GM18873 (cell line): ENCODE measurements at regions not wholly inside any gene's neighbourhood (a gene's known extent, or its start where the extent isn't known, plus 50 kb on each side); places are given as distances from the start of the nearest gene placed in this dataset.

Source experiments
- ATAC-seq: cut with Tn5 transposase; IDR thresholded peaks from one replicate; pipeline ENCODE4 v1.9.1; 2021; ENCODE audit warnings: mild to moderate bottlenecking, moderate library complexity, moderate number of reproducible peaks; ENCODE audit not compliant: unreplicated experiment, low FRiP score

- no peak for ATAC-seq
Observed at GRCh38 chr18:11246495-11247300, 97.3 kb upstream of the PIEZO2 start.

- no peak for ATAC-seq
Observed at GRCh38 chr18:11245879-11246278, 96.5 kb upstream of the PIEZO2 start.

GRCh38 chr18:11237484-11237883 is 88.1 kb upstream of the PIEZO2 start:
- ATAC-seq = no peak

- no peak for ATAC-seq
Observed at GRCh38 chr18:11237066-11237465, 87.7 kb upstream of the PIEZO2 start.

GRCh38 chr18:11224153-11224552 is 74.8 kb upstream of the PIEZO2 start:
- no peak for ATAC-seq

GRCh38 chr18:11219571-11219970 is 70.2 kb upstream of the PIEZO2 start:
- no peak for ATAC-seq

- ATAC-seq = no peak
Observed at GRCh38 chr18:11215216-11215615, 65.8 kb upstream of the PIEZO2 start.

- ATAC-seq = no peak
Observed at GRCh38 chr18:11204020-11204419, 54.7 kb upstream of the PIEZO2 start.

- ATAC-seq = no peak
Observed at GRCh38 chr18:11199477-11199876, 50.1 kb upstream of the PIEZO2 start.
